HG02870 (cell line): ENCODE measurements at regions not wholly inside any gene's neighbourhood (a gene's known extent, or its start where the extent isn't known, plus 50 kb on each side); places are given as distances from the start of the nearest gene placed in this dataset.

Experiments
- ATAC-seq: cut with Tn5 transposase; IDR thresholded peaks from one replicate; pipeline ENCODE4 v1.9.1; 2021; ENCODE audit warnings: mild to moderate bottlenecking, moderate library complexity; ENCODE audit not compliant: unreplicated experiment

DNA sequence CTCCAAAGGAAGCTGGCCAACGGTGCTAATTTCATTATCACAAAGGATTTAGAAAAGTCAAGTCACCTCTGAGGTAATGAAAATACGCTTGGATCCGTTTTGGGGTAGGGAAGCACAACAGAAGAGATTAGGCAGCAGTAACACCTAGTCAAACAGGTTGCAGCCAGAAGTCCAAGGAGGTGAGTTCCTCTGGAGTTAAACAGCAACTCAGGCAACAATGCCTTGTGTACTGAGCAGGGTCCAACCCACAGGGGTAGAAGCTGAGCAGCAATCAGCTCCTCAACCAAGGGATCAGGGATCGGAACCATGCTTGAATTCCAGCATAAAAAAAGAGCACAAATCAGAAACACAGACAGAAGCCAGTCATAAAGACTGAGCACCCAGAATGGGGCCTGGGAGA lies 88.1 kb upstream of the SPRED1 start:
- ATAC-seq = no peak

DNA sequence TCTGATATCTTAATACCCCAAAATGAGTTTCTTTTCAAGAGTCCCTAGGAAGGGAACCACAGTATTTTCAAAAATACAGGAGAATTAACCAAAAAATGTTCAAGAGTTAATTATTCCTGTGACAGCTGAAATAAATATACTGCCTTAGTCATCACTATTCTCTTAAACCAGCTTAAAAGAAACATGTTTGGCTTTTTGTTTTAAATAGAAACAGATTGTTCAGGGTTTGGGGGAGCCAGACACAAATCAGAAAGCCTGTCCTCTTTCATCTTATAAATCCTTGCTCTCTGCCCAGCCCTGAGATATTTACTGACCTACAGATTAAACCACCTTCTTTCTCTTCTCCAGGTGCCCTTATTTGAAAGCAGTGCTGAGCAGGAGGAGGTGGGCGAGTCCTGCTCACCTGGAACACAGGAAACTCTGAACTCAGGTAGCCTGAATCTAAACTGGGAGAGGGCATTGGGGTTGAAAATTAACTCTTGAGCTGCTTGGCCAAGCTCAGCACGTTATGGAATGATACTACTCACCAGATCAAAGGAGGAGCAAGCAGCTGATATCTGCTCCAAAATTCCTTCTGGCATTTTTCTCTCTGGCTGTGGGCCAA lies 84.1 kb upstream of the SPRED1 start:
- no peak for ATAC-seq

DNA sequence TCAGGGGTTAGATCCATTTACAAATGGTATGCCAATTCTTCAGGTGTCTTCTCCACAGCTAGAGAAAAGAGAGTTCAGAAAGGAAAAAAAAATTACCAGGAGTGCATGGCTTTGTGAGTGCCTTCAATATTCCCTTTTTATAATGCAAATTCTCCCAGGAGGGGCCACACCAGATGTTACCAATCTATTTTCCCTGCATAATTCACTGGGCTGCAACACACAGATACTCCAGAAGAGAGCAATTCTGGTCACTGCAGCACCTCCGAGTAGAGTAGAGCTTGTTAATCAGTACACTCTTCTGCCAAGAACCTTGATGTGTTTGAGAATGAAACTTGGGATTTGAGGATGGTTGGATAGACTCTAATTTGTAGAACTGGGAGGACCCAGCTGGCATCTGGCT lies 80.7 kb upstream of the SPRED1 start:
- no peak for ATAC-seq

DNA sequence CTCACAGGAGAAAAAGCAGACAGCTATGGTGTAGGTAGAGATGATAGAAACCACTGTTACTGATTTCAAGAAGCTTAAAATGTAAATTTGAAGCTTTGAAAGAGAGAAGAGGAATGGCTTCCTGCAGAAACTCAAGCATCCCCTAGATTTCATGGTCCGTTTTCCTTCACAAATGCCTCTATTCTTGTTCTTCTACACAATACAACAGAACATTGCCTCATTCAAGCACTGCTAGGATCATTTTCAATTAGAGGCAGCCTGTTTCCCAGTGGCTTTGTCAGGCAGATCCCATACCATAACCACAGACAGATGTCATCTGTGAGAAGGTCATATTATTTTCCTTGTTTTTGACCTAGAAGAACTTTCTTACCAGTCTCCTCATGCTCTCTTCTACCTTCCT lies 77.9 kb upstream of the SPRED1 start:
- no peak for ATAC-seq

DNA sequence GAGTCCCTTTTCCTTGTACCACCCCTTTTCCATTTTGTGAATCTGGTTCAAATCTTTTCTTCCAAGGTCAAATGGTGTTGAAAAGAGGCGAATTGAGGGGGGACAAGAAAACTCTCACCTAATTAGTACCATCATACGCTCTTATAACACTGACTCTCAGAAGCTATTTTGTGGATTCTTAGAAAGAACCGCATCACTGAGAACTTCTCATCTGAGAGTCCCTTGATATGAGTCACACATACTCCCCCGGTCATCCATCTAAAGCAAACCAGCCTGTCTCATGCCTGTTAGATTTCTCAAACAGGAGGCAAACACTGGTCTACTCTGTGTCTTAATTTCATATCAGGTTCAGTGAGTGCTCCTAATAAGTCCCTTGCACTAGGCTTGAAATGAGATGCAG lies 76.5 kb upstream of the SPRED1 start:
- ATAC-seq = peak; percentile 96

DNA sequence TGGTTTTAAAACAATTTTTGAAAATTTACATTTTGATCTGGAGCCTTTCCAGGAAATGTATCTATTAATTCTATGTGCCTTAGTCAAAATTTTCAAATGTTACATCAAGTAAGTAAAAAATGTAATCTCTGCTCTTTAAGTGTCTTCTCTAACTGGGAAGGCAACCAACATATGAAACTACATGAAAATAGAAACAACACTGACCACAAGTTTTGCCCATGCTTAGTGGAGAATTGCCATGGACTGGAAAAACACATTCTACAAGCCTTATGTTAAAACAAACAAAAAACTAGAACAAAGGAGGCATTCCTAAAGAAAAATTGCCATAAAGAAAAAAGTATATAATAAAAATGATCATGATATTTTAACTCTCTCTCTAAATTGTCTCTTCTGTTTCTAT lies 75.9 kb upstream of the SPRED1 start:
- ATAC-seq = no peak

DNA sequence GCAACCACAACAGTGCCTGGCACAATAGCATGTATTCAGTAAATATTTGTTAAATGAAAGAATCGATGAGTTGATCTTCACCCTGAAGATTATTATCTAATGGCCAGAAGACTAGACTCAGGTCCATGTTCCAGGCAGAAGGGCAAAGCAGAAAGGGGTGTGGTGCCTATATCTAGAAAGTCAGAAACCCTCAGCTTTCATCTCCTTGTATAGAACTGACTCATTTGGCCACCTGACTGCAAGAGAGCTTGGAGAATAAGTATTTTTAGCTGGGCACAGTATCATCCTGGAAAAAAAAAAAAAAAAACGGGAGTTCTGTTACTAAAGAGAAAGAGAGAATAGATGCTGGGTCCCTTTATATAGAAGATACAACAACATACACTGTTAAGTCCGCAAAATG lies 69.7 kb upstream of the SPRED1 start:
- no peak for ATAC-seq

DNA sequence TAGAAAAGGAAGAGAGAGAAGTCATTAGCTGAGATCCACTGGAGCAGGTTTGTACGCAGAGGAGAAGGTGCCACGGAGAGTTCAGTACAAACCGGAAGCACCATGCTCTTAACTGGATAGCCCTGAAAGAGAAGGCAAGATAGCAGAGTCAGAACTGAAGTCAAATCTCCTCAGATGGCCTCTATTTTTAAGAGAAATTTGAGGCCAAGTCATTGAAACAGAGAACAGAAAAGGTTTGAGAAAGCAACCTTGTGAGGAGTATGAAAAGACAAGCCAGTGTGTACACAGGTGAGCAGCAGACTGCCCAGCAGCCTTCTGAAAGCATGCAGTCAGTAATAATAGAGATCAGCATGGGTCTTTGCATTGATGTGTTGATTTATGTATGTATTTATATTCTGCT lies 66.1 kb upstream of the SPRED1 start:
- no peak for ATAC-seq

DNA sequence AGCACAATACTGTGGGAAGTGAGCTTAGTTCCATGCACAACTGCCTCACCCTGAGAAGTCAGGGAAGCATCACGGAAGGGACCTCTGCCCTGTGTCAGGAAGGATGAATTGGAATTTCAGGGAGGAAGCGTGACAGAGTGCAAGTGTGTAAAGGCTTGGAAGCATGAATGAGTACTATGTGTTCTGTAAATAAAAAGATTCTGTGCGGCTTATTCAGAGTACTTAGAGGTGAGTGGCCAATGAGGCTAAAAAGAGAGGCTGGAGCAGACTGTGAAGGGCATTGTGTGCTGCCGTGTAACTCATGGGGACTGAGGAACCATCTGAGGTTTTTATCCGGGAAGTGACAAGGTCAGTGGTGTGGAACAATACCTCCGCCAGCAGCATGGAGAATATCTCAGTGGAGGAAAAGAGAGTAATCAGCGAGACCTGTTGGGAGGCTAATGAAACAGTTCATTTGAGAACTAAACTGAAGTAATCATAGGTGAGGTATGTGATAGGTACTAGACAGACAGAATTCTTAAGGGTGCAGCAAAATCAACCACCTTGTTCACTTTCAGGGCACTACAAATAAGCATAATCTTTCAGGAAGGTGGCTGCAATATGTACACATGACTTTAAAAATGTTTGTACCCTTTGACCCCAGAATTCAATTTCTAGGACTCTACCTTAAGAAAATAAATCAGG lies 64.9 kb upstream of the SPRED1 start:
- no peak for ATAC-seq

DNA sequence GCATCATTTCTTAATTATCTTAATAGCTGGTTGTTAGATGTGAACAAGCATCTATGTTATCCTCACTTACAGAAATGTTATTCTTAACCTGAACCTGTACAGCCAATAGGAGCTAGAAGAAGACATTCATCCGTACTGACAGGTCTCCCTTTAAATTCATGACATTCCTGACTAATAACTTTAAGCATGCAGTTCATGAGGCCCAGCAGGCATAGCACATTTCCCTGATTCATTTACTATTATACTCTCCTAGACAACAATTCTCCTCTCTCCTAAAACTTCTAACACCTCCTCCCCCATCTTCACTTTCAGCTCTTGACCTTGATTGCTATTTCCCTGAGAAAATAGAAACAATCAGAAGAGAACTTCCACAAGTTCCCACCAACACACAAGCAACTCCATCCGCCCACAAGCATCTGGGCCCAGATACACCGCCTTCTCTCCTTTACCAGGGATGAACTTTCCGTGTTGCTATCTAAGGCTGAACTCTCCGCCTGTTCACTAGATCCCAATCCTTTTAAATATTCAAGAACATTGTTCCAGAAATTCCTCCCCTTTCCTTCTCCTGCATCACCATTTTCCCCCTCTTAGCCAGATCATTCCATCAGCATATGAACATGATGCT lies 62.9 kb upstream of the SPRED1 start:
- ATAC-seq = no peak

DNA sequence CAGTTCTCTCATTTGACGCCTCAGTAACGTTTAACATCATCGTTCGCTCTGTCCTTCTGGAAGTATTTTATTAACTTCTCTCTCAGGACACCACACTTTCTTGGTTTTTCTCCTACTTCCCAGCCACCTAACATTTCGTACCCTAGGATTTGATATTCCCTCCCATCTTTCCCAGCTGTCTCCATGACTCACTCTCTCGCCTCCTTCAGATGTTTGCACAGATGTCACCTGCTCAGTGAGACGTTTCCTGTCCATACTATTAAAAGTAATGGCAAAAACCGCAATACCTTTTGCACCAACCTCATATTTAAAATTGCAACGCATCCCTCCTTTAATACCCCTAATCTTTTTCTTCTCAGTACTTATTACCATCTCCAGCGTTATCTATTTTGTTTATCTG lies 62.1 kb upstream of the SPRED1 start:
- ATAC-seq = no peak

DNA sequence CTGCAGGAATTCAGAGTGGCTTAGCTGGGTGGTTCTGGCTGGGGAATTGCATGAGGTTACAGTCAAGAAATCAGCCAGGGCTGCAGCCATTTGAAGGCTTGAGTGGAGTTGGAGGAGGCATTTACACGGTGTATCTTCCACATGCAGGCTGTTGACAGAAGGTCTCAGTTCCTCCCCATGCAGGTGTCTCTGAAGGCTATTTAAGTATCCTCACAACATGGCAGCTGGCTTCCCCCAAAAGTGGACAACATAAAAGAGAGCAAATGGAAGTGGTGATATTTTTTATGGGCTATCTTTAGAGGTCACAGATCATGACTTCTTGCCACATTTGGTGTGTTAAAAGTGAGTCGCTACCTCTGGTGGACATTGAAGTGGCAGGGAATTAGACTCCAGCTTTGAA lies 60.1 kb upstream of the SPRED1 start:
- ATAC-seq = no peak

DNA sequence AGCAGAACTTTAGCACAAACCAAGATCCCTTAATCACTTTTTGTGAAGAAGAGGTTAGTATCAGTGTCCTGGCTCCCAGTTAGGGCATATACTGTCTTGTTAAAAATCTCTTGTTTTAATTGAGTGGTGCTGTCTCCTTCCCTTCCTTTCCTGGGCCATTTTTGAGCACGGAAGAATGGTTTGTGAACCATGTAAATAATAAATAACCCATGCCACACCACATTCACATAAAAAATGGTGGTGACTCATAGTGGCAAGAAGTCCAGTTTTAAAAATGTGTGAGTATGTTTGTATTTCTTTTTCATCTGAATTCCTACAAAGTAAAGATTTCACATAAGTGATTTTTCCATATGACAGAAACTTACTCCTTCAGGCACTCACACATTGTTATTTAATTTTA lies 59.1 kb upstream of the SPRED1 start:
- ATAC-seq = no peak

DNA sequence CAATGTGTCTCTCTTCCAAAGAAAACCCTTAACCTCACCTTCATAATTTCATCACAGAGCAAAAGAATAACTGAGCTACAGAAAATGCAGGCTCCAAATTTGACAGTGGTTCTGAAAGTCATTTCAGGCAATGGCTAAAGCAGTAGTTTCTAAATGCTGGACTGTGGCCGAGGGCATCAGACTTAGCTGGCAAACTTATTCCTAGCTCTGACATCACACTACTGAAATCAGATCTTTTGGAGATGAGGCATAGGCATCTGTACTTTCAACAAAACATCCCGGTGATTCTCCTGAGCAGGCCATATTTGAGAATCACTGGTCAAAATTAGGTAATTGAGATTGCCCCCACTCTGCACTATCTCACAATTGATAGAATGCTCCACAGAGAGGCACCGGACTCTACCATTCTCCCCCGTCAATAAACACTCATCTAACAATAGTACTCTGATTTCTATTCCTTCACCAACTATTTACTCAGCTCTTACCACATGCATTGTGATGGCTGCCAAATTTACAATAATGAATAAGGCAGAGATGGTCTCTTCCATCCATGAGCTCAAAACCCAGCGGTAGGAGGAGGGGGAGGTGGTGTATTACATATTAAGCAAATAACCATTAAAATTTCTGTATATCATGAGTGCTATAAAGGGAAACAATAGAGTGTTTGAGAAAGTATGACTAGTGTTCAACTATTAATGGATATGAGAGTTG lies 57.3 kb upstream of the SPRED1 start:
- no peak for ATAC-seq

DNA sequence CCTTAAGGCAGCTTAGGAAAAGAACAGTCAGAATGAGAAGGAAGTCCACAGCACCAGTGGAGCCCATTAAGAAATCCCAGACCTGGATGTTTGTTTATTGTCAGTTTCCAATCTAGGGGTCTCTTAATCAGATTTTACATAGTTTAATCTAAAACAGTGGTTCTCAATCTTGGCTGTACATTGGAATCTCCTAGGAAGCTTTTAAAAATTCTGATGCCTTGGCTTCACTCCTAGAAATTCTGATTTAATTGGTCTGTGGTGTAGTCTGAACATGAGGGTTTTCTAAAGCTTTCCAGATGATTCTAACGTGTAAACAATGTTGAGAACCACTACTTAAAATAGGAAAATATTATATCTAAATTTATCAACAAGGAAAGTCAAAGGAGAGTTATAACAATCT lies 56.6 kb upstream of the SPRED1 start:
- ATAC-seq = no peak

DNA sequence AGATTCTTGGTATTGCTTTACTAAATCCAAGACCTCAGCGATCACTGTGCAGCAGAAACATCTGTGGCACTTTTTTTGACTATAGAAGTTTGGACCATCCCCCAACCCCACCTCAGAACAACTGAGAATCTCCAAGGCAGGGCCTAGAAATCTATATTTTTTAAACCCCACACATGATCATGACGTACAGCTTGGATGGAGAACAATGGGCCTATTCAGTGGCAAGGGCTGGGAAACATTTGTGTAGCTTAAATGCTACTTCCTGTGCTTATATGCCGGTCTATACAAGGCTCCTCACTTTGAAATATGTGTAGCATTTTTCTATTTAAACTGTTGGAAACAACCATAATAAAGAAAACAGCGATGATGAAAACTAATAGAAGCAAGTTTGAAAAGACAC lies 55.1 kb upstream of the SPRED1 start:
- no peak for ATAC-seq

DNA sequence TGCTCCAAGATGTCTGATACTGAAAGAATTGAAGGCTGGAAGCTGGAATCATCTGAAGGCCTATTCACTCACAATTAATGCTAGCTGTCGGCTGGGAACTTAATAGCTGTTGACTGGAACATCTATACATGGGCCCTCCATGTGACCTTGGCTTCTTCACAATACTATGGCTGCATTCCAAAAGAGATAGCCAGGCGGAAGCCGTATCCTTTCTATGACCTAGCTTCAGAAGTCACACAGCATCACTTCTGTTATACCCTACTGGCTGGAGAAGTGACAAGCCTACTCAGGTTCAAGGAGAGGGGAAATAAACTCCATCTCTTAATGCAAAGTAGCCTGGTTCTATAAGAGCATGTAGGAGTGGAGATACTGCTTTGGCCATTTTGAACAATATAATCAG lies 50.9 kb upstream of the SPRED1 start:
- no peak for ATAC-seq

DNA sequence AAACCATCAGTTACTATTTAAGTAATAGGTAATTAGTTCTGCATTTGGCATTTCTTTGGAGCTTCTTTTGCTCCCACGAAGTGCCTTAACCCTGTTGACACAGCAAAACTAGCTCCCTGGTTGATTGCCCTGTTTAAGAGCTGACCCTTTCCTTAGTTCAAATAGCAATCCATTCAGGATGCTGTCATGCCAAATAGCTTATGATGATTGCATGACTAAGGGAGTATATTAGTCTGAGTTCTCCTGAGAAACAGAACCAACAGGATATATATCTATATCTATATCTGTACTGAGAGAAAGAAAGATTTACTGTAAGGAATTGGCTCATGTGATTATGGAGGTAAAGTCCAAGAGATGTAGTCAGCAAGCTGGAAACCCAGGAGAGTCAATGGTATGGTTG lies 50.3 kb upstream of the SPRED1 start:
- ATAC-seq = no peak
